T-cell (primary cell): ENCODE measurements at regions not wholly inside any gene's neighbourhood (a gene's known extent, or its start where the extent isn't known, plus 50 kb on each side); places are given as distances from the start of the nearest gene placed in this dataset.

Experiments
- ATAC-seq, 4 experiments: fragments of 200-7000 bp in 3 of 4; fragments of 150-1000 bp in 1 of 4; cut with Tn5 transposase; replicated peaks in 1 of 4; 1 replicate in 3 of 4; 2 replicates in 1 of 4; pipeline ENCODE4 v1.10.0; 2021; ENCODE audit warnings: moderate library complexity in 3 of 4, mild to moderate bottlenecking in 2 of 4, moderate number of reproducible peaks in 1 of 4
- CTCF ChIA-PET, 2 donors: fragments of 300-600 bp; sonication (Branson Sonifier 250); formaldehyde crosslinking; loops; one replicate each; lab custom pipeline; 2022; ENCODE audit warnings: antibody characterized with exemption in 2 of 2; lab: Charles Lee
- POLR2A ChIA-PET, 2 donors: fragments of 300-600 bp; sonication (Branson Sonifier 250); formaldehyde crosslinking; loops; one replicate each; lab custom pipeline; 2022; ENCODE audit warnings: antibody characterized with exemption in 2 of 2; lab: Charles Lee
- DNase-seq, 35 experiments: peaks; one replicate each; pipeline versions ENCODE4 v3.0.0 to v3.0.0-alpha.2; 2013 to 2023
- H3K27ac ChIP-seq: one replicate; pipeline ENCODE4 v1.5.1; 2013; ENCODE audit warnings: low read length
- H3K27me3 ChIP-seq, 2 experiments: replicated peaks in 1 of 2; 1 replicate in 1 of 2; 2 replicates in 1 of 2; pipeline versions ENCODE4 v1.6.1 to v1.7.0; 2013; ENCODE audit warnings: low read length in 1 of 2, mixed read lengths in 1 of 2; ENCODE audit not compliant: control insufficient read depth in 2 of 2, insufficient read depth in 2 of 2; ENCODE audit errors: extremely low read depth in 1 of 2
- H3K36me3 ChIP-seq, 2 donors: 1 replicate in 1 of 2; 2 replicates in 1 of 2; pipeline versions ENCODE4 v1.6.1 to v1.7.0; 2013; ENCODE audit warnings: low read length in 1 of 2; ENCODE audit not compliant: control insufficient read depth in 2 of 2, insufficient read depth in 1 of 2; ENCODE audit errors: extremely low read depth in 1 of 2
- H3K4me1 ChIP-seq, 2 experiments: 1 replicate in 1 of 2; 2 replicates in 1 of 2; pipeline versions ENCODE4 v1.6.1 to v1.7.0; 2013; ENCODE audit warnings: low read length in 2 of 2, mixed read lengths in 1 of 2; ENCODE audit not compliant: insufficient read depth in 2 of 2, control insufficient read depth in 1 of 2; ENCODE audit errors: extremely low read depth in 1 of 2
- H3K4me3 ChIP-seq, 2 donors: 1 replicate in 1 of 2; 2 replicates in 1 of 2; pipeline versions ENCODE4 v1.5.1 to v1.7.0; 2013; ENCODE audit warnings: mild to moderate bottlenecking in 2 of 2, low read length in 1 of 2, moderate library complexity in 1 of 2; ENCODE audit not compliant: control insufficient read depth in 1 of 2; ENCODE audit errors: extremely low read depth in 1 of 2
- H3K9me3 ChIP-seq: 2 replicates; pipeline ENCODE4 v1.7.0; 2013
- H3K27ac Mint-ChIP-seq, 2 donors: one replicate each; pipeline ENCODE4 v1.8.0; 2020 to 2021; ENCODE audit warnings: mild to moderate bottlenecking in 2 of 2, mixed read lengths in 2 of 2
- H3K27me3 Mint-ChIP-seq, 2 donors: one replicate each; pipeline ENCODE4 v1.8.0; 2021 to 2022; ENCODE audit warnings: mixed read lengths in 2 of 2
- H3K36me3 Mint-ChIP-seq: one replicate; pipeline ENCODE4 v1.8.0; 2021; ENCODE audit warnings: mixed read lengths
- H3K4me1 Mint-ChIP-seq, 3 donors: one replicate each; pipeline ENCODE4 v1.8.0; 2020 to 2022; ENCODE audit warnings: mixed read lengths in 3 of 3, mild to moderate bottlenecking in 1 of 3
- H3K4me3 Mint-ChIP-seq, 3 donors: one replicate each; pipeline ENCODE4 v1.8.0; 2020 to 2022; ENCODE audit warnings: mild to moderate bottlenecking in 3 of 3, mixed read lengths in 3 of 3, moderate library complexity in 3 of 3
- H3K9me3 Mint-ChIP-seq, 3 donors: one replicate each; pipeline ENCODE4 v1.8.0; 2020 to 2022; ENCODE audit warnings: mixed read lengths in 3 of 3
- WGBS: methylation state at CpG from one replicate; pipeline ENCODE4 v1.1.5; 2013; ENCODE audit warnings: missing lambda C conversion rate; ENCODE audit not compliant: insufficient coverage; 5-methylcytosine and 5-hydroxymethylcytosine counted together

GRCh38 chr6:169969372-169970099 is 218.1 kb downstream of the ERMARD start:
- 96% methylated on average over 17 of the region's 19 CpGs for WGBS
- no peaks in the 10 kb centered on the region for H3K9me3 Mint-ChIP-seq
- POLR2A ChIA-PET: no interaction called here

GRCh38 chr6:169968541-169969270 is 217.3 kb downstream of the ERMARD start:
- Histone ChIP-seq H3K27me3 (peaks cover 0 to 13% of the 10 kb centered on the region in 2 experiments), H3K4me3 (no peak overlapping the region), H3K4me1 (no peaks in the 10 kb centered on the region), H3K27ac (no peak overlapping the region), H3K36me3 (no peaks in the 10 kb centered on the region), H3K9me3 (no peaks in the 10 kb centered on the region)
- ATAC-seq (no peak), DNase-seq (peak in 1 of 35 experiments; percentile 3)
- Mint-ChIP-seq H3K27ac (no peak overlapping the region), H3K9me3 (no peaks in the 10 kb centered on the region), H3K36me3 (no peaks in the 10 kb centered on the region), H3K4me3 (no peak overlapping the region), H3K27me3 (peaks cover 2 to 3% of the 10 kb centered on the region in 2 donors), H3K4me1 (no peaks in the 10 kb centered on the region)
- ChIA-PET POLR2A (no interaction called here), CTCF (interaction anchor here in 1 of 2 donors (0.6 kb wide), 1 partner anchor 258 kb away, joined by 4 read pairs; no protein-coding TSS in a partner anchor)
- WGBS: 76% methylated on average over 15 of the region's 15 CpGs

More at GRCh38 chr6:169969372-169970099, 218.1 kb downstream of the ERMARD start:
- DNase-seq (peak in 1 of 35 experiments; percentile 17), ATAC-seq (no peak)
- CTCF ChIA-PET: no interaction called here
- H3K4me1 ChIP-seq: no peaks in the 10 kb centered on the region
- Mint-ChIP-seq H3K27me3 (peaks cover 2 to 5% of the 10 kb centered on the region in 2 donors), H3K4me3 (no peak overlapping the region), H3K4me1 (no peaks in the 10 kb centered on the region), H3K27ac (no peak overlapping the region), H3K36me3 (no peaks in the 10 kb centered on the region)
- no peak overlapping the region for H3K27ac ChIP-seq
- no peak overlapping the region for H3K4me3 ChIP-seq
- peaks cover 0 to 11% of the 10 kb centered on the region in 2 experiments for H3K27me3 ChIP-seq
- H3K36me3 ChIP-seq: no peaks in the 10 kb centered on the region
- no peaks in the 10 kb centered on the region for H3K9me3 ChIP-seq

DNA sequence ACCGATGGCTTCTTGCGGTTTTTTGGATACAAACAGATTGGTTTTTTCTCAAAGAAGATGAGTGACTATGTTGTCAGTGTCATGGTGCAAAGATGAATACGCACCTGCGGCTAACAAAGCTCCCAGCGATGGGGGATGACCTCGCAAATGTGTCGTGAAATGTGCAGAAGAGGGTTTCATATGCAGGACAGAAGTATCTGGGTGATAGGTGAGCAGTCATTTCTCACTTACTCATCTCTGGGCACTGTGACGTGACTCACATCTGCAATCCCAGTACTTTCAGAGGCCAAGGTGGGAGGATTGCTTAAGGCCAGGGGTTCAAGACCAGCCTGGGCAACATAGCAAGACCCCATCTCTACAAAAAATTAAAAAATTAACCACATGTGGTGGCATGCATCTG is 216.3 kb downstream of the ERMARD start:
- WGBS: 46% methylated on average over 5 of the region's 8 CpGs
- Mint-ChIP-seq H3K27me3 (peaks cover 3 to 10% of the 10 kb centered on the region in 2 donors), H3K36me3 (no peaks in the 10 kb centered on the region), H3K27ac (no peak overlapping the region), H3K4me1 (peaks cover 0 to 2% (median 0%) of the 10 kb centered on the region in 3 donors), H3K4me3 (no peak overlapping the region), H3K9me3 (no peaks in the 10 kb centered on the region)
- Histone ChIP-seq H3K27ac (no peak overlapping the region), H3K4me3 (no peak overlapping the region), H3K36me3 (no peaks in the 10 kb centered on the region), H3K4me1 (no peaks in the 10 kb centered on the region), H3K9me3 (no peaks in the 10 kb centered on the region), H3K27me3 (peaks cover 0 to 19% of the 10 kb centered on the region in 2 experiments)
- ATAC-seq (no peak), DNase-seq (no peak)
- CTCF ChIA-PET: interaction anchor here in 1 of 2 donors (0.6 kb wide), 1 partner anchor 259 kb away, joined by 4 read pairs; no protein-coding TSS in a partner anchor
- POLR2A ChIA-PET: no interaction called here

DNA sequence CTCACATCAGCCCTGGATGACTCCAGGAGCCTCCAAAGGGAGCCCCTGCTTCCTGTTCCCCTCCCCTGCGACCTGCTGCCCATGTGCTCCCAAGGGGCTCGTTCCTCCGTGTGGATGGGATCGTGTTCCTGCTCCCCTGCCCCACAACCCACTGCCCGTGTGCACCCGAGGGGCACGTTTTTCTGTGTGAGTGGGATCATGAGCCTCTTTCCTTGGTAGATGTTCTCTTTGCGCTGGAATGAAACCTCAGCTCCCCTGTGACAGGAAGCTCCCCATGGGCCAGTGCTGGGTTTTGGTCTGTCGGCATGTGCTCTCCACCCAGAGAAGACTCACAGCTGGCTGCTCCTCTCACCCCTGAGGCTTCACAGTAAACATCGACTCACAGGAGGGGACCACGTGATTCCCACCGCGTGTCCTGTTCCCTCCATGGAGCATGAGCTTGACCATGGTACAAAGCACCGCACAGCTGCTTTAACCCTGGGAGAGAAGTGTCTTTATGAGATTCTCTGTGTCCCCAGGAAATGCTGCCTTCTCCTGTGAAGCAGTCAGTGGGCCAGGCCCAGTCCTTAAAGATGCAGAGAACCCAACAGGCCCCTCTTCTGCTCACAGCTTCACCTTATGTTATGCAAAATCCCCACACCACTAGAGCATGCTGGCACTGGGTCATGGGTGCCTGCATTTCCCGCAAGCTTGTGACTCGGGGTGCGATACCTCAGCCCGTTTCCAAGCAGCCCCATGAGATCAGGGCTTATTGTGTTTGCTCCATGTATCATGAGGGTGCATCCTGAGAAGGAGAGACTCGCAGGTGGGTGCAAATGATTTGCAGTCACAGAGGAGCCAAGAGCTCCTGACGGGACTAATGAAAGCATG is 215.1 kb downstream of the ERMARD start:
- ChIA-PET CTCF (interaction anchor here in 1 of 2 donors (0.7 kb wide), 1 partner anchor 337 kb away, joined by 3 read pairs; no protein-coding TSS in a partner anchor), POLR2A (no interaction called here)
- Histone ChIP-seq H3K27me3 (peaks cover 0 to 26% of the 10 kb centered on the region in 2 experiments), H3K36me3 (no peaks in the 10 kb centered on the region), H3K9me3 (no peaks in the 10 kb centered on the region), H3K27ac (no peak overlapping the region), H3K4me3 (no peak overlapping the region), H3K4me1 (peaks cover 0 to 8% of the 10 kb centered on the region in 2 experiments)
- Mint-ChIP-seq H3K4me3 (no peak overlapping the region), H3K36me3 (no peaks in the 10 kb centered on the region), H3K4me1 (peaks cover 0 to 6% (median 0%) of the 10 kb centered on the region in 3 donors), H3K27me3 (peaks cover 3 to 13% of the 10 kb centered on the region in 2 donors), H3K9me3 (no peaks in the 10 kb centered on the region), H3K27ac (no peak overlapping the region)
- 76% methylated on average over 6 of the region's 20 CpGs for WGBS
- peak in 2 of 35 experiments; percentile 2 to 12 for DNase-seq
- no peak for ATAC-seq

DNA sequence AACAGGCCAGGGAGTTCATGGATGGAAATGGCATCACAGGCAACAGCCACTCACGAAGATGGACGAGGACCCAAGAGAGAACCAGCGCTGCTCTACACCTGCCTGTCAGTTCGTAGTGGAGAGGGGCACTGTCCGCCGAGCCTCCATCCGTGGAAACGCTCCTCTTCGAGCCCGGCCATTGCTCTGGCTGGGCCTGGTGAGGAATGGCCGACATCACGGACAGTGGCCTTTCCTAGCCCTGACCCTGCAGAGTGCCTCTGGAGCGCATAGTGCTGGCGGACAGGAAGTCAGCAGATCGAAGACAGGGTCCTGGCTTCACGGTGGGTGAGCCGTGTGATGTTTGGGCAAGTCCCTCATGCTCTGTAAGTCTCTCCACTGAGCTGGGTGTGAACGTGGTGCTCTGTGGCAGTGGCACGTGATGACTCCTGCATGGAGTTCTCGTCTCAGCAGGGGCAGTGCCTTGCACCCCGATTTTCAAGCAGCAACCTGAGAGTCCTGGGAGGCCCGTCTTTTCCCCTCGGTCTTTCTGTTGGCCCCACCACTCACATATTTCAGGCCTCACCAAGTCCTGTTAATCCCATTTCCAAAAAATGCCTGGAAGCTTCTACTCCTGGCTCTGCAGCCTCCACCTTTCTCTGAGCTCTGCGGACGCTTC is 214.4 kb downstream of the ERMARD start:
- WGBS: 84% methylated on average over 22 of the region's 25 CpGs
- Mint-ChIP-seq H3K27ac (no peak overlapping the region), H3K27me3 (peaks cover 6 to 19% of the 10 kb centered on the region in 2 donors), H3K36me3 (no peaks in the 10 kb centered on the region), H3K4me1 (peaks cover 0 to 9% (median 2%) of the 10 kb centered on the region in 3 donors), H3K4me3 (no peak overlapping the region), H3K9me3 (no peaks in the 10 kb centered on the region)
- peaks cover 0 to 32% of the 10 kb centered on the region in 2 experiments for H3K27me3 ChIP-seq
- no peak overlapping the region for H3K27ac ChIP-seq
- H3K36me3 ChIP-seq: no peaks in the 10 kb centered on the region
- H3K4me3 ChIP-seq: no peak overlapping the region
- H3K4me1 ChIP-seq: peaks cover 0 to 13% of the 10 kb centered on the region in 2 experiments
- no peaks in the 10 kb centered on the region for H3K9me3 ChIP-seq
- ChIA-PET CTCF (no interaction called here), POLR2A (no interaction called here)
- no peak for ATAC-seq
- DNase-seq: peak in 2 of 35 experiments; percentile 2 to 22
